ENCODE measurements at regions not wholly inside any gene's neighbourhood (a gene's known extent, or its start where the extent isn't known, plus 50 kb on each side); places are given as distances from the start of the nearest gene placed in this dataset.

DNA sequence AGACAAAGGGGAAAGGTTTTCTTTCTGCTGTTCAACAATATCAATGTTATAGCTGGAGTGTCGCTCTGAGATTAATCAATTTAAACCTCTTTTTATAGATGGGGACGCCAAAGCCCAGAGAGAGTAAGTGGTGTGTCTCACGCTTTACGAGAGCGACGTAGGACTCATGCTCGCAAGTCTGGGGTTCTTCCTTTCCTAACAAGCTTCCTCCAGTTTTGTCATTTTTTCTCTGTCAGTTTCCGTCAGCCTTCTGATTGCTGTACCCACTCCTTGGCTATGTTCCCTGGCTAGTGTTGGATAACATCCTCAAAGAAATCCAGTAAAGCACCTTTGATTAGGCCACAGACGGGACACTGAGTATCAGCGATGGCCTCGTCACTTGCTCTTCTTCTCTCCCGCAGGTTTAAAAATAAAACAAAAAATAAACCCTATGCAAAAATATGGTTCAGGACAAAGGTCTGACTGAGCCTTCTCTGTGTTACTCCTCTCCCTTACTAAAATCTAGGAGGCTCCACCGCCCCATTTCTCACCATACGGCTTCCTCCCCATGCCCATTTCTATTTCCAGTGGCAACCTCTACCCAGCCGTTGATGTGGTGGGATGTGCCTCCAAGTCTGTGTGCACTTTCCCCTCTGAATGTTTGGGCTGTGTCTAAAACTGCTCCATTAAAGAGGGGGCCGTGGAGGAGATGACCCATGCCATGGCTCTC is 172.7 kb upstream of the PARP11 start:
- no peaks in the 10 kb centered on the region for H3K9me3 ChIP-seq (ENCODE audit: low read length)
- ChIA-PET POLR2A (no interaction called here), CTCF (no interaction called here)
- no peak overlapping the region for H3K27ac Mint-ChIP-seq
- no peaks in the 10 kb centered on the region for H3K27me3 ChIP-seq (ENCODE audit: insufficient read depth, low read length, poor library complexity, severe bottlenecking)
- DNase-seq: no peak
- no peak overlapping the region for H3K4me3 Mint-ChIP-seq
- H3K27me3 Mint-ChIP-seq: peaks cover 0 to 3% of the 10 kb centered on the region in 2 donors
- H3K9me3 Mint-ChIP-seq: no peaks in the 10 kb centered on the region
- H3K36me3 Mint-ChIP-seq: peaks cover 0 to 5% (median 0%) of the 10 kb centered on the region in 3 donors
- H3K4me1 Mint-ChIP-seq: no peaks in the 10 kb centered on the region
- H3K27ac ChIP-seq (ENCODE audit: low read depth, low read length): no peak overlapping the region
- no peak overlapping the region for H3K4me3 ChIP-seq (ENCODE audit: low read length)
- no peaks in the 10 kb centered on the region for H3K4me1 ChIP-seq (ENCODE audit: insufficient read depth, low read length)
- H3K36me3 ChIP-seq (ENCODE audit: insufficient read depth, low read length): no peaks in the 10 kb centered on the region

DNA sequence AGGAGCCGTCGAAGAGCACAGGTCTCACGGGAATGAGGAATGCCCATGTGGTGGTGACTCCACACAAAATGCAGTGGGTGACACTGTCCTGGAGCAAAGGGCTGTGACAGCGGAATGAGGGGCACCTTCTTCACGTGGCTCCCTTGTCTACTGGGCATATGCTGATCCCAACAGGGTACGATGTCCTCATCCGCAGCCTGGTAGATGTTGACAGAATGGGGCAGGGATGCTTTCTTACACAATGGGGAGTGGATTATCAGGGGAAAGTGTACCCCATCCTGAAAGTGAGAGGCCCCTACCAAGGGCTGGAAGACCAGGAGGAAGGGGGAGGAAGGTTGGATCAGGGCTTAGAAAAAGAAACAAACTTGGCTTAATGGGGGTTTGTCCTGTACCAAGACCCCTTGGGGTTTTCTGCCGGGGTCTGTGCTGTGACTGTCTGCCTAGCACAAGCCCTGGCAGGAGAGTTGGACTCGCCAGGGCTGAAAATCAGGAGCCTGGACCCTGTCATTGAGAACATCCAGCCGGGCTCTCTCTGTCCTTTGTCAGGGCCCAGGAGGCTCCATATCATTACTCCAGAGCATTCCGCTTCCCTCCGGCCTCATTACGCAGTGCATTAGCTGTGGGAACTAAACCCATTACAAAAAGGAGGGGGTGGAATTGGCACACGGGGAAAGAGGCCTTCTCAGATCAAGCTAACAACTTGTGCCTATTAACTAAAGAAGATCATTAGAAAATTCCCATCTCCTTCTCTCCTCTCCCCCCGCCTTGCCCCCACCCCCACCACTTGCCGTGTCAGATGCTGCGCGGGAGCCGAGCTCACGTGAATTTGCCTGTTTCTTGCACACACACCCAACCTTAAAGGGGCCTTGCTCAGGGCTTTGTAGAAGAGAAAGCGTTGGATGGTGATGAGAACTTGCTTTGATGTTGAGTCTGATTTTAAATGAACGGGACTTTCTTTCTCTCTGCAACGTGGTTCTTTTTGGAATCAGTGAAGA is 171.8 kb upstream of the PARP11 start:
- POLR2A ChIA-PET: no interaction called here
- Mint-ChIP-seq H3K27ac (peak overlapping the region in 1 of 8 donors; percentile 34), H3K4me3 (no peak overlapping the region), H3K36me3 (peaks cover 0 to 5% (median 0%) of the 10 kb centered on the region in 3 donors), H3K9me3 (no peaks in the 10 kb centered on the region), H3K4me1 (no peaks in the 10 kb centered on the region), H3K27me3 (peaks cover 0 to 3% of the 10 kb centered on the region in 2 donors)
- DNase-seq: no peak
- Histone ChIP-seq H3K36me3 (ENCODE audit: insufficient read depth, low read length) (no peaks in the 10 kb centered on the region), H3K9me3 (ENCODE audit: low read length) (no peaks in the 10 kb centered on the region), H3K4me3 (ENCODE audit: low read length) (no peak overlapping the region), H3K4me1 (ENCODE audit: insufficient read depth, low read length) (no peaks in the 10 kb centered on the region), H3K27ac (ENCODE audit: low read depth, low read length) (no peak overlapping the region), H3K27me3 (ENCODE audit: insufficient read depth, low read length, poor library complexity, severe bottlenecking) (no peaks in the 10 kb centered on the region)
- CTCF ChIA-PET: no interaction called here

DNA sequence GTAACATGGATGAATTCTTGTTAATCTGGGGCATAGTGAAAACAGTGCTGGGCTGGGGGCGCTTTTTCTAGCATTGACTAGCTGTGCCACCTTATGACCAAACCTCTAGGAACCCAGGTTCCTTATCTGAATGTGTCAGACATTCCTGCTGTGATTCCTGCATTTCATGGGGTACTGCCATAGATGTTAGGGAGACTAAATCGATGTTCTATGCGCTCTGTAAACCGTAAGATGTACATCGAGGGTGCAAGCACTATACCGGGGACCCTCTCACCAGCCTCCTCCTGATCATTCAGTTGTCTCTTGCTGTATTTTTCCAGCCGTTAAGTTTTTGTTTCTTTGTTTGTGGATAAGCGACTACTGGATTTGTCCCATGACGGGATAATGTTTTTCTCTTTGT is 170.9 kb upstream of the PARP11 start:
- Histone ChIP-seq H3K27ac (ENCODE audit: low read depth, low read length) (no peak overlapping the region), H3K4me1 (ENCODE audit: insufficient read depth, low read length) (no peaks in the 10 kb centered on the region), H3K4me3 (ENCODE audit: low read length) (no peak overlapping the region), H3K27me3 (ENCODE audit: insufficient read depth, low read length, poor library complexity, severe bottlenecking) (no peaks in the 10 kb centered on the region), H3K36me3 (ENCODE audit: insufficient read depth, low read length) (no peaks in the 10 kb centered on the region), H3K9me3 (ENCODE audit: low read length) (no peaks in the 10 kb centered on the region)
- Mint-ChIP-seq H3K36me3 (peaks cover 0 to 5% (median 0%) of the 10 kb centered on the region in 3 donors), H3K9me3 (no peaks in the 10 kb centered on the region), H3K4me1 (no peaks in the 10 kb centered on the region), H3K4me3 (no peak overlapping the region), H3K27ac (peak overlapping the region in 1 of 8 donors; percentile 58), H3K27me3 (peaks cover 0 to 3% of the 10 kb centered on the region in 2 donors)
- CTCF ChIA-PET: no interaction called here
- POLR2A ChIA-PET: no interaction called here
- DNase-seq: no peak

DNA sequence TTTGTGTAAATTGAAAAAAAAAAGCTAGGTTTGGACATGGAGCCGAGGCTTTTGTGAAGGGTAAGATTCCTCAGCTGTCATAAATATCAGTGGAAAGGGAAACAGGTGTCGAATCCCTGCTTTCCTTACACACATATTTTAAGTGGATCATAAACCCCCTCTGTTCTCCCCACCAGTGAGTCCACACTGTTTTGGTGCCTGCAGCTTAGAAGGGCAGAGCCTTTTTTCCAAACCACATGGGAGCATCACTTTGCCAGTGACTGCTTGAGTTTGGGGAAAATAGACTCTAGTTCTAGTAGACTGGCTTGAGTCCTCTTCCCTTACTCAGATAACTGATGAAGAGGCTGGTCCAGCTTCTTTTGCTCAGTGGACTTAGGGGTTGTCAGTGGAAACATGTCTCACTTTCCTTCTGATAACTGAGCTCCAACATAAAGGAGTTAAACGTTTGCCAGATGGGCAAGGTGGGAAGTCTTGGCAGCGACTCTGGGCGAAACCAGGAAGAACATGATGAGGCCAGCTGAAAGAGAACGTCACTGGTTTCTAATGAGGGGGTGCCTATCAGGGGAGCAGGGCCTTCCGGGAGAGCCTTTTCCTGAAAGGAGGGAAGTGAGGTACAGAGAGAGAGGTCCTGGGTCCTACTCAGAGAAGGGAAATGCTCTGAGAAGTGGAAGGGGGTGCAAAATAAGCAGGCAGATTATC is 168.1 kb upstream of the PARP11 start:
- Histone ChIP-seq H3K27me3 (ENCODE audit: insufficient read depth, low read length, poor library complexity, severe bottlenecking) (no peaks in the 10 kb centered on the region), H3K36me3 (ENCODE audit: insufficient read depth, low read length) (no peaks in the 10 kb centered on the region)

DNA sequence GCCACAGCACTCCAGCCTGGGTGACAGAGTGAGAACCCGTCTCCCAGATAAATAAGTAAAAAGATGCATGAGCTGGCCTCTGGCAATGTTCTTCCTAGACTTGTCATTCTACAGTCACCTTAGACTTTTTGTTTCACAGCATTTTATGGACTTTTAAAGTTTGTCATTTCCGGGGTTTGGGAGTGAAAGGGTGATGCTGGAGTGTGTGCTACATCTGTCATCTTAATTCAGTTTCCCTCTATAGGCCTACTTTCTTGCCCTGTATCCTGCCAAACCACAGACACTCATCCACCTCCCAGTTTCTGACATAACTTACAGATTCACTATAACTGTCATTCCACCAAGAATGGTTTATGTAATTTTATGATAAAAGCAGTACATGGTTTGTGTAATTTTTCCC is 166.7 kb upstream of the PARP11 start:
- POLR2A ChIA-PET: no interaction called here
- H3K9me3 Mint-ChIP-seq: no peaks in the 10 kb centered on the region

More for the DNA sequence above, 168.1 kb upstream of the PARP11 start:
- Mint-ChIP-seq H3K27ac (no peak overlapping the region), H3K4me3 (no peak overlapping the region), H3K4me1 (no peaks in the 10 kb centered on the region), H3K9me3 (no peaks in the 10 kb centered on the region), H3K36me3 (peaks cover 0 to 9% (median 0%) of the 10 kb centered on the region in 3 donors), H3K27me3 (peaks cover 0 to 1% of the 10 kb centered on the region in 2 donors)
- ChIA-PET POLR2A (no interaction called here), CTCF (interaction anchor here (1.0 to 2.1 kb wide), 3 partner anchors 47 to 236 kb away, joined by 3 to 4 read pairs (median 4); no protein-coding TSS in a partner anchor)
- Histone ChIP-seq H3K9me3 (ENCODE audit: low read length) (no peaks in the 10 kb centered on the region), H3K27ac (ENCODE audit: low read depth, low read length) (no peak overlapping the region), H3K4me1 (ENCODE audit: insufficient read depth, low read length) (no peaks in the 10 kb centered on the region), H3K4me3 (ENCODE audit: low read length) (no peak overlapping the region)
- no peak for DNase-seq

DNA sequence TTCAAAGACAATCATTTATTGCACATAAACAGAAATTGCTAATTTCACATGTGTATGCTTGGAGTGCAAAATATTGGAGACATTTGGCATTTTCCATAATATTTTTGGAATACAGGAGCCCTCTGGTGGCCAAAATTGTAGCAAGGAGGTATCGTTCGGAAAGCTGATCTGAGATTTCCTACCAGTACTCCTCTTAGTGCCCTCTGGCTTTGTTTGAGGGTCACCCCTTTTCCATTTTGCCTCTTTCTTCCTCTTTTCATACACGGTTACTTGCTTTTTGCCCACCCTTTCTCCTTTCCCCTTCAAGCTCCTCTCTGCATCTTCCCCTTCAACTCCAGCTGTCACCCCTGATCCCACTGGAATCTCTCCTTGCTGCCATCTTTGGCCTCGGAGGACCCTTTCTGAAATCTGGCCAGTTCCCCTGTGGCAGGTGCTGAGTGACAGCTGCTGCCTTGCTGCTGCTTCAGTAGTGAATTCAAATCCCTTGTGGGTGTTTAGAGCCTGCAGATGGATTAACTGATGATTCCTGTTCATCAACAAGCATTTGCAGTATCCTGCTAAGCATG is 164.6 kb upstream of the PARP11 start:
- peaks cover 0 to 2% (median 0%) of the 10 kb centered on the region in 3 donors for H3K4me1 Mint-ChIP-seq
- H3K4me3 Mint-ChIP-seq: no peak overlapping the region
- Histone ChIP-seq H3K9me3 (ENCODE audit: low read length) (no peaks in the 10 kb centered on the region), H3K27me3 (ENCODE audit: insufficient read depth, low read length, poor library complexity, severe bottlenecking) (no peaks in the 10 kb centered on the region), H3K4me1 (ENCODE audit: insufficient read depth, low read length) (no peaks in the 10 kb centered on the region), H3K36me3 (ENCODE audit: insufficient read depth, low read length) (no peaks in the 10 kb centered on the region), H3K4me3 (ENCODE audit: low read length) (no peak overlapping the region), H3K27ac (ENCODE audit: low read depth, low read length) (no peak overlapping the region)
- DNase-seq: peak in 1 of 5 donors; percentile 5
- peak overlapping the region in 1 of 8 donors; percentile 87 for H3K27ac Mint-ChIP-seq
- no peaks in the 10 kb centered on the region for H3K9me3 Mint-ChIP-seq
- H3K36me3 Mint-ChIP-seq: peaks cover 0 to 5% (median 0%) of the 10 kb centered on the region in 3 donors
- H3K27me3 Mint-ChIP-seq: peaks cover 0 to 5% of the 10 kb centered on the region in 2 donors
- CTCF ChIA-PET: interaction anchor here (0.9 to 5.6 kb wide), 9 partner anchors 9 to 239 kb away, joined by 3 to 50 read pairs (median 5); no protein-coding TSS in a partner anchor
- POLR2A ChIA-PET: no interaction called here

More for the DNA sequence above, 166.7 kb upstream of the PARP11 start:
- Mint-ChIP-seq H3K4me3 (no peak overlapping the region), H3K27ac (no peak overlapping the region), H3K4me1 (no peaks in the 10 kb centered on the region), H3K36me3 (peaks cover 0 to 8% (median 0%) of the 10 kb centered on the region in 3 donors), H3K27me3 (peaks cover 0 to 1% of the 10 kb centered on the region in 2 donors)
- no peaks in the 10 kb centered on the region for H3K27me3 ChIP-seq (ENCODE audit: insufficient read depth, low read length, poor library complexity, severe bottlenecking)
- H3K4me3 ChIP-seq (ENCODE audit: low read length): no peak overlapping the region
- H3K27ac ChIP-seq (ENCODE audit: low read depth, low read length): no peak overlapping the region
- DNase-seq: no peak
- no peaks in the 10 kb centered on the region for H3K36me3 ChIP-seq (ENCODE audit: insufficient read depth, low read length)
- no peaks in the 10 kb centered on the region for H3K4me1 ChIP-seq (ENCODE audit: insufficient read depth, low read length)
- H3K9me3 ChIP-seq (ENCODE audit: low read length): no peaks in the 10 kb centered on the region
- CTCF ChIA-PET: interaction anchor here (2.1 to 5.6 kb wide), 3 partner anchors 46 to 237 kb away, joined by 4 to 50 read pairs (median 44); no protein-coding TSS in a partner anchor

DNA sequence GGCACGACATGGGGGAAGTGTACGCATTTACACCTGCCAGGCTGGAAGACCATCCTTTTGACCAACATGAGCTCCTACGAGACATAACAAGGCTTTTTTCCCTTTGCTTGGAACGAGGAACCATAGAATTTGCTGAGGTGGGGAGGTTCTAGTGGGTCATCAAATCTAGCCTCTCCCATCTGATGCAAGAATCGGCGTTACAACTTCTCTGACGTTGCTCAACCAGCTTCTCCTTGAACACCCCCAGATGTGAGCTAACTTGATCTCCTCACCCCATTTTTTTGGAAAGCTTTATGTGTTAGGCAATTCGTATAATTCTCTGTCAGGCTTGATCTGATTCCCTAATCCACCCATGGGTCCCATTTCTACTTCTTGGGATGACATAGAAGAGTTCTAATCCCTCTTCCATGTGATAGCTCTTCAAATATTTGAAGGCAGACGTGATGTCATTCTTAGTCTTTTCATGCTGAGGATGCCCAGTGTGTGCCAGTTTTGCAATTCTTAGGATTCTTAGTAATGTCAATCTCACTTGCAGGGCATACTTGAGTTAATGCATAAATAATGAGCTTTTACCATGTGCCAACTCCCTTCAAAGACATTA is 163.6 kb upstream of the PARP11 start:
- no peak for DNase-seq
- ChIA-PET POLR2A (no interaction called here), CTCF (interaction anchor here (1.0 to 5.6 kb wide), 3 partner anchors 42 to 240 kb away, joined by 4 to 50 read pairs (median 44); no protein-coding TSS in a partner anchor)
- H3K9me3 ChIP-seq (ENCODE audit: low read length): no peaks in the 10 kb centered on the region
- Mint-ChIP-seq H3K36me3 (peaks cover 0 to 5% (median 0%) of the 10 kb centered on the region in 3 donors), H3K9me3 (no peaks in the 10 kb centered on the region), H3K27me3 (peaks cover 0 to 5% of the 10 kb centered on the region in 2 donors), H3K4me1 (peaks cover 2 to 6% (median 5%) of the 10 kb centered on the region in 3 donors), H3K27ac (no peak overlapping the region), H3K4me3 (no peak overlapping the region)
- no peak overlapping the region for H3K4me3 ChIP-seq (ENCODE audit: low read length)
- H3K27me3 ChIP-seq (ENCODE audit: insufficient read depth, low read length, poor library complexity, severe bottlenecking): no peaks in the 10 kb centered on the region
- H3K36me3 ChIP-seq (ENCODE audit: insufficient read depth, low read length): no peaks in the 10 kb centered on the region
- H3K27ac ChIP-seq (ENCODE audit: low read depth, low read length): no peak overlapping the region
- H3K4me1 ChIP-seq (ENCODE audit: insufficient read depth, low read length): no peaks in the 10 kb centered on the region

Measured in CD8-positive, alpha-beta memory T cell (primary cell).